ENCODE measurements at regions not wholly inside any gene's neighbourhood (a gene's known extent, or its start where the extent isn't known, plus 50 kb on each side); places are given as distances from the start of the nearest gene placed in this dataset.

GRCh38 chr7:86013662-86014061 is 630.0 kb upstream of the GRM3 start:
- Histone ChIP-seq H3K9ac (ENCODE audit: low read depth, low read length) (no peak overlapping the region), H3K27me3 (ENCODE audit: insufficient read depth, low read length, poor library complexity) (no peaks in the 10 kb centered on the region), H3K4me2 (ENCODE audit: insufficient read depth, low read length) (no peak overlapping the region), H3K27ac (ENCODE audit: low read length) (no peak overlapping the region), H3K9me3 (ENCODE audit: insufficient read depth, low read length, severe bottlenecking) (no peaks in the 10 kb centered on the region), H3K4me1 (ENCODE audit: insufficient read depth, low read length) (no peaks in the 10 kb centered on the region), H4K20me1 (ENCODE audit: insufficient read depth, low read length) (no peaks in the 10 kb centered on the region), H3K36me3 (ENCODE audit: insufficient read depth, low read length) (no peaks in the 10 kb centered on the region), H2AFZ (ENCODE audit: low read depth, low read length) (no peak overlapping the region), H3K79me2 (ENCODE audit: insufficient read depth, low read length) (no peaks in the 10 kb centered on the region), H3K4me3 (ENCODE audit: low read depth in 1 of 2, low read length in 2 of 2) (no peak overlapping the region)
- ATAC-seq (ENCODE audit: insufficient read depth, low read depth) (no peak), DNase-seq (no peak)
- no peak for TF ChIP-seq EZH2 (IDR thresholded peaks at IDR 0.05; ENCODE audit: borderline replicate concordance, low read depth, low read length, severe bottlenecking)
- no peak for TF ChIP-seq CTCF (IDR thresholded peaks at IDR 0.05; ENCODE audit: borderline replicate concordance, extremely low read depth, low read length, poor library complexity, severe bottlenecking)

GRCh38 chr7:86012971-86013370 is 630.7 kb upstream of the GRM3 start:
- DNase-seq = no peak
- H3K4me2 ChIP-seq (ENCODE audit: insufficient read depth, low read length) = no peak overlapping the region
- H3K27me3 ChIP-seq (ENCODE audit: insufficient read depth, low read length, poor library complexity) = no peaks in the 10 kb centered on the region
- H3K27ac ChIP-seq (ENCODE audit: low read length) = no peak overlapping the region
- H3K36me3 ChIP-seq (ENCODE audit: insufficient read depth, low read length) = no peaks in the 10 kb centered on the region
- no peak for TF ChIP-seq EZH2 (IDR thresholded peaks at IDR 0.05; ENCODE audit: borderline replicate concordance, low read depth, low read length, severe bottlenecking)
- H3K4me3 ChIP-seq (ENCODE audit: low read depth in 1 of 2, low read length in 2 of 2) = no peak overlapping the region
- no peaks in the 10 kb centered on the region for H4K20me1 ChIP-seq (ENCODE audit: insufficient read depth, low read length)
- H3K9me3 ChIP-seq (ENCODE audit: insufficient read depth, low read length, severe bottlenecking) = no peaks in the 10 kb centered on the region
- no peaks in the 10 kb centered on the region for H3K79me2 ChIP-seq (ENCODE audit: insufficient read depth, low read length)
- no peak overlapping the region for H2AFZ ChIP-seq (ENCODE audit: low read depth, low read length)
- H3K4me1 ChIP-seq (ENCODE audit: insufficient read depth, low read length) = no peaks in the 10 kb centered on the region
- no peak for ATAC-seq (ENCODE audit: insufficient read depth, low read depth)
- no peak overlapping the region for H3K9ac ChIP-seq (ENCODE audit: low read depth, low read length)

GRCh38 chr7:86008898-86009297 is 634.8 kb upstream of the GRM3 start:
- no peak for DNase-seq
- H3K27me3 ChIP-seq (ENCODE audit: insufficient read depth, low read length, poor library complexity) = no peaks in the 10 kb centered on the region
- no peaks in the 10 kb centered on the region for H3K4me1 ChIP-seq (ENCODE audit: insufficient read depth, low read length)
- H3K9me3 ChIP-seq (ENCODE audit: insufficient read depth, low read length, severe bottlenecking) = no peaks in the 10 kb centered on the region
- H3K79me2 ChIP-seq (ENCODE audit: insufficient read depth, low read length) = no peaks in the 10 kb centered on the region
- no peaks in the 10 kb centered on the region for H3K36me3 ChIP-seq (ENCODE audit: insufficient read depth, low read length)
- no peak overlapping the region for H2AFZ ChIP-seq (ENCODE audit: low read depth, low read length)
- ATAC-seq (ENCODE audit: insufficient read depth, low read depth) = no peak
- no peaks in the 10 kb centered on the region for H4K20me1 ChIP-seq (ENCODE audit: insufficient read depth, low read length)
- H3K9ac ChIP-seq (ENCODE audit: low read depth, low read length) = no peak overlapping the region
- no peak overlapping the region for H3K27ac ChIP-seq (ENCODE audit: low read length)
- H3K4me3 ChIP-seq (ENCODE audit: low read depth in 1 of 2, low read length in 2 of 2) = no peak overlapping the region
- no peak overlapping the region for H3K4me2 ChIP-seq (ENCODE audit: insufficient read depth, low read length)
- TF ChIP-seq CTCF (IDR thresholded peaks at IDR 0.05; ENCODE audit: borderline replicate concordance, extremely low read depth, low read length, poor library complexity, severe bottlenecking) (no peak), EZH2 (IDR thresholded peaks at IDR 0.05; ENCODE audit: borderline replicate concordance, low read depth, low read length, severe bottlenecking) (no peak)

- Histone ChIP-seq H3K36me3 (ENCODE audit: insufficient read depth, low read length) (no peaks in the 10 kb centered on the region), H3K4me2 (ENCODE audit: insufficient read depth, low read length) (no peak overlapping the region), H3K4me1 (ENCODE audit: insufficient read depth, low read length) (no peaks in the 10 kb centered on the region), H3K9me3 (ENCODE audit: insufficient read depth, low read length, severe bottlenecking) (peaks cover 3% of the 10 kb centered on the region), H3K4me3 (ENCODE audit: low read depth in 1 of 2, low read length in 2 of 2) (no peak overlapping the region), H3K9ac (ENCODE audit: low read depth, low read length) (no peak overlapping the region), H3K79me2 (ENCODE audit: insufficient read depth, low read length) (no peaks in the 10 kb centered on the region), H4K20me1 (ENCODE audit: insufficient read depth, low read length) (no peaks in the 10 kb centered on the region), H3K27ac (ENCODE audit: low read length) (no peak overlapping the region), H2AFZ (ENCODE audit: low read depth, low read length) (no peak overlapping the region), H3K27me3 (ENCODE audit: insufficient read depth, low read length, poor library complexity) (no peaks in the 10 kb centered on the region)
- DNase-seq = no peak
- no peak for ATAC-seq (ENCODE audit: insufficient read depth, low read depth)
- no peak for TF ChIP-seq CTCF (IDR thresholded peaks at IDR 0.05; ENCODE audit: borderline replicate concordance, extremely low read depth, low read length, poor library complexity, severe bottlenecking)
- no peak for TF ChIP-seq EZH2 (IDR thresholded peaks at IDR 0.05; ENCODE audit: borderline replicate concordance, low read depth, low read length, severe bottlenecking)
Measured at GRCh38 chr7:86006909-86007308, 636.8 kb upstream of the GRM3 start.
